ENCODE measurements at regions not wholly inside any gene's neighbourhood (a gene's known extent, or its start where the extent isn't known, plus 50 kb on each side); places are given as distances from the start of the nearest gene placed in this dataset.

DNA sequence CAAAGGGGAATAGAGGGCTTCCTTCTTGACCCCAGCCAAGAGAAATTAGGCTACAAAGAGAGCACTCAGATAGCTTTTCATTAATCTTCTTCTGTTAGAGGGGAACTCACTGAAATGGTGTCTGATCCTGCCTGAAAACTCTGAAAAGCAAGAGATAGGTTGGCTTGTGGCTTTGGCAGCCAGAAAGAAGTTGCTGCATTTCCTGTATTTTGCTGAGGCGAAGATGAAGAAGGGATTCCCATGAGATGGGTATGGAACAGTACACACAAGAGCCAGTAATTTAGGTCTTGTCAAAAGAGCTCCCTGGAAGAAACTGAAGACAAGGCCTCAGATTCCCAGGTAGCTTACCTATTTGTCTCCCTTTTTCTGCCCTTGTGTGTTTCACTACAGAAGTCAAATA lies 120.9 kb upstream of the TARS1 start:
- TF ChIP-seq CTCF (IDR thresholded peaks at IDR 0.05) (no peak), EP300 (IDR thresholded peaks at IDR 0.05) (no peak), POLR2A (IDR thresholded peaks at IDR 0.05) (no peak)

All from ovary (tissue), 3 donors.